Stimulated activated effector memory CD8-positive, alpha-beta T cell treated with anti-CD3 and anti-CD28 coated beads, Interleukin-12 subunit alpha, Interleukin-12 subunit beta, amount 100 ng/mL, for 72 hours (primary cell): ENCODE measurements at regions not wholly inside any gene's neighbourhood (a gene's known extent, or its start where the extent isn't known, plus 50 kb on each side); places are given as distances from the start of the nearest gene placed in this dataset.
"Not testable (repeated sequence)": the region's sequence is repeated elsewhere in the genome, so short reads cannot be mapped to it uniquely, and the experiment has no call there.

ENCODE experiments used
- ATAC-seq: fragments of 150-1000 bp; cut with Tn5 transposase; 2 replicates; pipeline ENCODE4 v1.10.0; 2021
- DNase-seq, 2 donors: peaks; one replicate each; pipeline ENCODE4 v3.0.0; 2021 to 2022; ENCODE audit warnings: low spot score in 2 of 2
- H3K27ac Mint-ChIP-seq: one replicate; pipeline ENCODE4 v1.8.0; 2022; ENCODE audit warnings: mild to moderate bottlenecking, mixed read lengths
- H3K36me3 Mint-ChIP-seq: one replicate; pipeline ENCODE4 v1.8.0; 2022; ENCODE audit warnings: mild to moderate bottlenecking, mixed read lengths
- H3K4me1 Mint-ChIP-seq: one replicate; pipeline ENCODE4 v1.8.0; 2022; ENCODE audit warnings: mixed read lengths
- H3K4me3 Mint-ChIP-seq: one replicate; pipeline ENCODE4 v1.8.0; 2022; ENCODE audit warnings: mild to moderate bottlenecking, mixed read lengths
- H3K9me3 Mint-ChIP-seq: one replicate; pipeline ENCODE4 v1.8.0; 2022; ENCODE audit warnings: mixed read lengths

DNA sequence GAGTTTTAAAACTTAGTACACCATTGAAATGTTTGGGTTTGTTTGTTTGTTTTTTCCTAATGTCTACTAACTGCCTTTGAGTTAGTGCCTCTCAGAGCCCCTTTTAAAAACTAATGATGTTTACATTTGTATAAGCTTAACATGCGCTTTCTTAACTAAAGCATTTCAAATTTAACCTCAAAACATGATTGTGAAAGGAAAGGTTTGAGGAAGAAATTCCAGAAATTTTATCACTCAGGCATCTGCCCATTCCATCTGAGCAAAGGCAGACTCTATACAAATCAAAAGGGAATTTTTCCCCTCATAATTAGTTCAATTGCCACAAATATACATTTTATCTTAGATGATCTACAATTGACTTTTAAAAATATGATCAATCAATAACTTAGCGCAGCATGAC lies 230.7 kb upstream of the CAND1 start:
- DNase-seq: no peak
- H3K4me1 Mint-ChIP-seq: no peaks in the 10 kb centered on the region
- no peak overlapping the region for H3K4me3 Mint-ChIP-seq
- ATAC-seq: no peak
- no peaks in the 10 kb centered on the region for H3K9me3 Mint-ChIP-seq
- H3K36me3 Mint-ChIP-seq: no peaks in the 10 kb centered on the region
- no peak overlapping the region for H3K27ac Mint-ChIP-seq

DNA sequence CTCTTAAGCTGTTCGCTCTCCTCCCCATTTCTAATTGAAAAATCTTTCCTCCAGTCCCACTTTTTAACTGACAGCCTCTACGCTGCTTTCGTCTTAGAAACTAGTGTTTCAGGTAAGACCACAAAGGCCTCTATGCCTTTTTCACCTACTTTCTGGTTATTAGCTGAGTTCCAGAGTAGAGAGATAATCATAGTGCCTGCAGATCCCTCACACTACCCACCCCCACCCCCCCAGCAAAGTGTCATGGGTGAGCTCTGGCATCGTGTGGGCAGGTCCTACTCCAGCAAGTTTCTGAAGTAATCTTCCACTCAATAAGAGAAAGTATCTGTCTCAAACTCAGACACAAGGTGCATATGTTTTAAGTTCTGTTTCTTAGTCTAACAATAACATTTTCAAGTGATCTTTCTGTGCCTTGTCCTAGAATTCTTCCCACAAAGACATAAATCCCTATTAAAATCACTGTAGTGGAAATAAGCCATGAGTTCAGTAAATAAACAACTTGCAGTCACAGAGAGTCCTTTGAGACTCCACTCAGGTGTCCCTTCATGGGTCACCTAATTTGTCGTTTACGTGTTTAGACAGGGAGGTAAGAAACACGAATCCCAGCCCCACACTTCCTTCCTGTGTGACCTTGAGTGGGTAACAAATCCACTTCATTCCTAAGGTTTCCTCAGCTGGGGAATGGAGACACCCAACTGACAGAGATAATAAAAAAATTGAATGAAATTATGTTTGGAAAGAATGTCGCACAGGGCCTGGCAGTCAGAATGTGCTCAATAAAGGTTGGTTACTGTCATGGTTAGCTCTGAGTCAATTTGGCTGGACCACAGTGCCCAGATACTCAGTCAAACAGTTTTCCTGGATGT lies 228.9 kb upstream of the CAND1 start:
- DNase-seq: no peak
- Mint-ChIP-seq H3K27ac (no peak overlapping the region), H3K9me3 (no peaks in the 10 kb centered on the region), H3K36me3 (no peaks in the 10 kb centered on the region), H3K4me3 (no peak overlapping the region), H3K4me1 (no peaks in the 10 kb centered on the region)
- no peak for ATAC-seq

- ATAC-seq (no peak), DNase-seq (no peak)
- H3K36me3 Mint-ChIP-seq: no peaks in the 10 kb centered on the region
- H3K9me3 Mint-ChIP-seq: no peaks in the 10 kb centered on the region
- no peak overlapping the region for H3K27ac Mint-ChIP-seq
- no peak overlapping the region for H3K4me3 Mint-ChIP-seq
- H3K4me1 Mint-ChIP-seq: no peaks in the 10 kb centered on the region
Observed at GRCh38 chr12:67040861-67041137, 228.4 kb upstream of the CAND1 start.

DNA sequence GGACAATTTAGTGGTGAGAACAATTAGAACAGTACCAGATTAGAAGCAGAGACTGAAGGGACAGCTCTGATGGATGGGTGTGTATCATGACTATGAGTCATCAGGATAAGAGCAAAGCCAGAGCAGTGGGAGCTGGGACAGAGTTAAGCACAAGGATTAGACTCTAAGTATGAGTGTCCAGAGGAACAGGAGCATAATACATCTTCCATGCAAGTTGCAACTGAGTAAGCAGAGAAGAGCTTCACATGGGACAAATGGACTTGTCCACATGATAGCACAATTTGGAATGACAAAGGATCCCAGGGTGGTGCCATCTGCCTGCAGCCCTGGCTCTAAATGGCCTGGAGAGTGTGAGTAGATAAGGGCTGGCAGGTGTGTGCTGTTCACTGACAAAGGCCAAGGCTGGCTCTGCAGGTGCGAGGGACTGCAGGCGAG lies 226.4 kb upstream of the CAND1 start:
- Mint-ChIP-seq H3K27ac (no peak overlapping the region), H3K4me1 (no peaks in the 10 kb centered on the region), H3K9me3 (no peaks in the 10 kb centered on the region), H3K4me3 (no peak overlapping the region), H3K36me3 (no peaks in the 10 kb centered on the region)
- ATAC-seq (no peak), DNase-seq (no peak)

GRCh38 chr12:67043771-67044170 lies 225.4 kb upstream of the CAND1 start:
- no peak overlapping the region for H3K4me3 Mint-ChIP-seq
- H3K27ac Mint-ChIP-seq: no peak overlapping the region
- no peaks in the 10 kb centered on the region for H3K4me1 Mint-ChIP-seq
- H3K9me3 Mint-ChIP-seq: no peaks in the 10 kb centered on the region
- no peaks in the 10 kb centered on the region for H3K36me3 Mint-ChIP-seq
- DNase-seq: no peak
- ATAC-seq: no peak

DNA sequence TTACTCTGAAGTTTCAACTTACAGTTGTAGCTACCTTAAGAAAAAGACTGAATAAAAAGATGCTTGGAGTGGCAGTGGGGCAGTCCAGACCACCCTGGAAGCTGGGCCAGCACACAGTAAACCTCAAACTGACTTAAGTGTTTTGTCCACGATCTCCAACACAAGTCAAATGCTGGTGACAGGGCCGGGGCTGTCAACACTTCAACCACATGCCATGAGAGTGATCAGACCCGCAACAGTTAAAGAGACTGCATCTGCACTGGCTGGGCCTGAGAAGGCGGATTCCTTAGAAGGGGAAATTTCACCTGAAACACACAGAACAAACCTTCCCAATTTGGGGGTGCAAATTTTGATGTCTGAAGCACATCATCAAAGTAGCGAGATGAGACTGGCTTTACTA lies 223.5 kb upstream of the CAND1 start:
- Mint-ChIP-seq H3K9me3 (no peaks in the 10 kb centered on the region), H3K27ac (no peak overlapping the region), H3K36me3 (no peaks in the 10 kb centered on the region), H3K4me1 (no peaks in the 10 kb centered on the region), H3K4me3 (no peak overlapping the region)
- DNase-seq: no peak
- no peak for ATAC-seq

GRCh38 chr12:67046062-67046461 lies 223.1 kb upstream of the CAND1 start:
- ATAC-seq (no peak), DNase-seq (no peak)
- no peaks in the 10 kb centered on the region for H3K4me1 Mint-ChIP-seq
- no peak overlapping the region for H3K4me3 Mint-ChIP-seq
- H3K9me3 Mint-ChIP-seq: no peaks in the 10 kb centered on the region
- no peak overlapping the region for H3K27ac Mint-ChIP-seq
- no peaks in the 10 kb centered on the region for H3K36me3 Mint-ChIP-seq

DNA sequence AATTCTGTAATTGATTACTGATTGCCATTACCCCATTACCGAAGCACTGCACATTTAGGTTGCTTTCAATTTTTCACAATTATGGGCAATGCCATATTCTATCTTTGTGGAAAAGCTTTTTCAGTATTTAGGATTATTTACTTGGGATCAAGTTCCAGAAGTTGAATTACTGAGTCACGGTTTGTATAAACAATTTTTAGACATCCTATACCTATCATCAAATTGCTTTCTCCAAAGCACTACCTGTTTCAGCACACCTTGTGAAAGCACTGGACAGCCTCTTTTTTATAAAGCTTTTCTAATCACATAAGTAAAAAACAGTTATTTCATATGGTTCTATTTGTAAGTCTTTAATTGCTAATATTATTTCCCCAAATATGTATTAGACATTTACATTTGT lies 221.5 kb upstream of the CAND1 start:
- Mint-ChIP-seq H3K9me3 (no peaks in the 10 kb centered on the region), H3K27ac (no peak overlapping the region), H3K4me3 (no peak overlapping the region), H3K36me3 (no peaks in the 10 kb centered on the region), H3K4me1 (no peaks in the 10 kb centered on the region)
- DNase-seq: no peak
- no peak for ATAC-seq

DNA sequence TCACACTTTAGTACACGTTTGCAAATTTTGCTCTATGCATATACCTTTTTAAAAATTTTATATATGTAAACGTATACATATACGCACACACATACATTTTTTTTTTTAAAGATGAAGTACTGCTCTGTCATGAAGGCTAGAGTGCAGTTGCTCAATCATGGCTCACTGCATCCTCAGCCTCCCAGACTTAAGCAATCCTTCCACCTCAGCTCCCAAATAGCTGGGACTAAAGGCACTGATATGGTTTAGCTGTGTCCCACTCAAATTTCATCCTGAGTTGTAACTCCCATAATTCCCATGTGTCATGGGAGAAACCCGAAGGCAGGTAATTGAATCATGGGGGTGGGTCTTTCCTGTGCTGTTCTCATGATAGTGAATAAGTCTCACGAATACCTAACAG lies 220.8 kb upstream of the CAND1 start:
- DNase-seq (no peak), ATAC-seq (no peak)
- H3K4me1 Mint-ChIP-seq: no peaks in the 10 kb centered on the region
- H3K9me3 Mint-ChIP-seq: no peaks in the 10 kb centered on the region
- H3K4me3 Mint-ChIP-seq: no peak overlapping the region
- no peaks in the 10 kb centered on the region for H3K36me3 Mint-ChIP-seq
- H3K27ac Mint-ChIP-seq: no peak overlapping the region

DNA sequence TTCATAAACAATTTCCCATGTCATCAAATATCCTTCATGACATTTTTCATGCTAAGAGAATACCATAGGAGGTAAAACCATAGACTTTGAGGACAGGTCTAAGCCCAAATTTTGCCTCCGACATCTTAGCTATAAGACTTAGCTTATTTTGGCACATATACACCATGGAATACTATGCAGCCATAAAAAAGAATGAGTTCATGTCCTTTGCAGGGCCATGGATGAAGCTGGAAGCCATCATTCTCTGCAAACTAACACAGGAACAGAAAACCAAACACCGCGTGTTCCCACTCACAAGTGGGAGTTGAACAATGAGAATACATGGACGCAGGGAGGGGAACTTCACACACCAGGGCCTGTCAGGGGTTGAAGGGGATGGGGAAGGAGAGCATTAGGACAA lies 220.0 kb upstream of the CAND1 start:
- not testable (repeated sequence) for DNase-seq, H3K36me3 Mint-ChIP-seq, H3K4me1 Mint-ChIP-seq, H3K9me3 Mint-ChIP-seq, ATAC-seq, H3K4me3 Mint-ChIP-seq, H3K27ac Mint-ChIP-seq

- ATAC-seq: no peak
- no peak for DNase-seq
Observed at GRCh38 chr12:67052981-67053380, 216.2 kb upstream of the CAND1 start.

DNA sequence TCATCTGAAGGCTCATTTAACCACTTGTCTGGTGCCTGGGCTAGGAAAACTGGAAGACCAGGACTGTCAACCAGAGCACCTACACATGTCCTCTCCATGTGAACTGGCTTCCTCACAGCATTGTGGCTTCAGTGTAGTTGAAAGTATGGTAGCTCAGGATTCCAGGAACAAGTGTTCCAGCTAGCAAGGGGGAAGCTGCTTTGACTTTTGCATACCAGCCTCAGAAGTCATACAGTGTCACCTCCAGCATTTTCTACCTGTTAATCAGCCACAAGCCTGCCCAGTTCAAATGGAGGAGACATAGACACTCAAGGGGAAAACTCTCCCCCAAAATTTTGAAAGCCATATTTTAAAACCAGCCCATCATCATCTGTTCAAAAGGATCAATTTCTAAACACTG lies 212.8 kb upstream of the CAND1 start:
- no peaks in the 10 kb centered on the region for H3K9me3 Mint-ChIP-seq
- H3K4me3 Mint-ChIP-seq: no peak overlapping the region
- no peak overlapping the region for H3K27ac Mint-ChIP-seq
- H3K36me3 Mint-ChIP-seq: no peaks in the 10 kb centered on the region
- DNase-seq (no peak), ATAC-seq (no peak)
- no peaks in the 10 kb centered on the region for H3K4me1 Mint-ChIP-seq

More at GRCh38 chr12:67052981-67053380, 216.2 kb upstream of the CAND1 start:
- no peaks in the 10 kb centered on the region for H3K4me1 Mint-ChIP-seq
- no peaks in the 10 kb centered on the region for H3K9me3 Mint-ChIP-seq
- H3K27ac Mint-ChIP-seq: no peak overlapping the region
- no peak overlapping the region for H3K4me3 Mint-ChIP-seq
- H3K36me3 Mint-ChIP-seq: no peaks in the 10 kb centered on the region

DNA sequence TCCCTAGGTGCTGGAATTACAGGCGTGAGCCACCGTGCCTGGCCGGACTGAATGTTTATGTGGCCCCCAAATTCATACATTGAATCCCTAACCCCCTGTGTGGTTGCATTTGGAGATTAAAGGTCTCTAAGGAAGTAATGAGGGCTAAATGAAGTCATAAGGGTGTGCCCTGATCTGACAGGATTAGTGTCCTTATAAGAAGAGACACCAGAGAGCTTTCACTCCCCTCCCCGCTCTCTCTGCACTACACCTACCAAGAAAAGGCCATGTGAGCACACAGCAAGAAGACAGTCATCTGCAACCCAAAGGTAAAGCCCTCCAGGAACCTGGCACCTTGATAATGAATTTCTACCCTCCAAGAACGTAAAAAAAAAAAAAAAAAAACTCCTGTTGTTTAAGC lies 212.1 kb upstream of the CAND1 start:
- H3K4me1 Mint-ChIP-seq: no peaks in the 10 kb centered on the region
- no peaks in the 10 kb centered on the region for H3K36me3 Mint-ChIP-seq
- H3K9me3 Mint-ChIP-seq: no peaks in the 10 kb centered on the region
- no peak overlapping the region for H3K27ac Mint-ChIP-seq
- ATAC-seq (no peak), DNase-seq (no peak)
- H3K4me3 Mint-ChIP-seq: no peak overlapping the region

GRCh38 chr12:67062193-67062592 lies 207.0 kb upstream of the CAND1 start:
- no peaks in the 10 kb centered on the region for H3K9me3 Mint-ChIP-seq
- no peak for ATAC-seq
- DNase-seq: no peak
- H3K27ac Mint-ChIP-seq: no peak overlapping the region
- no peaks in the 10 kb centered on the region for H3K36me3 Mint-ChIP-seq
- H3K4me3 Mint-ChIP-seq: no peak overlapping the region
- H3K4me1 Mint-ChIP-seq: no peaks in the 10 kb centered on the region

DNA sequence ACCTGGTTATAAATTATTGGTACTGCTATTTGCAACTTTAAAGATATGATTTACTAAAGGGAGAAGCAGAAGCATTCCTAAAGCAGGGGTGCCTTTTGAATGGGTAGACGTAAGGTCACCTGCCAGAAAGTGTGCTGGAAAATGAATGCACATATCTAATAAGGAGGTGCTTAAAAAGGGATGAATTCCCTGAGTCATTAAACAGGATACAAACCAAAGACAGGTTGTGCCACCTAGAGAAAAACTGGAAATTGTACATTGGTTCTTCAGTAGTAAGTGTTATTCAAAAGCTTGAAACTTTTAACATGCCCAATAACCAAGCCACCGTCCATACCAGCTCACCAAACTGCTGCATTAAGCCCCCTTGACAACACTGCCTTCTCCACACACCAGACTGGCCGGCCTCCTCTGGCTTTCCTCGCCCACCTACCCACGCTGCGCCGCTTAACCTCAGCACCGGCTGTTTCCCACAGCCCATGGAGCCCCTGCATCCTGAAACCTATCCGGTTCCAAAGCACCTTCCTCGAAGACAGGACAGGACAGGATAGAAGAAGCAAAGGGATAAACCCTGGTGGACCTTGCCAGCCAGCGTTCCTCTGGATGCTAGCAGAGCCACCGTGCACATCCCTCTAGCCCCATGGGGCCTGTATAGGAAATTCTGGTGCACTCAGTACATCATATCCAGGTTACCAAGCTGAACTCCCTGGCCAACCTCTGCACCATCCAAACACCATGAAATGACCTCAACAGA lies 201.5 kb upstream of the CAND1 start:
- ATAC-seq (no peak), DNase-seq (no peak)
- Mint-ChIP-seq H3K27ac (no peak overlapping the region), H3K4me1 (peaks cover 26% of the 10 kb centered on the region), H3K9me3 (no peaks in the 10 kb centered on the region), H3K36me3 (no peaks in the 10 kb centered on the region), H3K4me3 (peak overlapping the region; percentile 72)

- Mint-ChIP-seq H3K27ac (no peak overlapping the region), H3K4me1 (peaks cover 26% of the 10 kb centered on the region), H3K36me3 (no peaks in the 10 kb centered on the region), H3K9me3 (no peaks in the 10 kb centered on the region), H3K4me3 (peak overlapping the region; percentile 72)
- no peak for DNase-seq
- ATAC-seq: no peak
Observed at GRCh38 chr12:67068204-67068731, 200.9 kb upstream of the CAND1 start.
